ENCODE measurements at regions not wholly inside any gene's neighbourhood (a gene's known extent, or its start where the extent isn't known, plus 50 kb on each side); places are given as distances from the start of the nearest gene placed in this dataset.

- no peak for DNase-seq
These were observed 847.8 kb downstream of the SI start for GRCh38 chr3:164230385-164231094.

- DNase-seq, result no peak
These were observed 854.2 kb downstream of the SI start for GRCh38 chr3:164224126-164224525.

GRCh38 chr3:164222197-164222596, 856.1 kb downstream of the SI start:
- DNase-seq, result no peak

- DNase-seq, result no peak
These were observed 857.0 kb downstream of the SI start for GRCh38 chr3:164221297-164221696.

- DNase-seq, result no peak
These were observed 868.9 kb downstream of the SI start for GRCh38 chr3:164209363-164209762.

GRCh38 chr3:164208821-164209220, 869.5 kb downstream of the SI start:
- no peak for DNase-seq

GRCh38 chr3:164208048-164208447, 870.2 kb downstream of the SI start:
- DNase-seq, result no peak

GRCh38 chr3:164200053-164200823, 878.1 kb downstream of the SI start:
- no peak for DNase-seq

GRCh38 chr3:164196477-164196876, 881.8 kb downstream of the SI start:
- no peak for DNase-seq

- no peak for DNase-seq
These were observed 883.5 kb downstream of the SI start for GRCh38 chr3:164194842-164195241.

GRCh38 chr3:164192974-164193373, 885.3 kb downstream of the SI start:
- no peak for DNase-seq

GRCh38 chr3:164190566-164190965, 887.7 kb downstream of the SI start:
- DNase-seq, result no peak

- no peak for DNase-seq
These were observed 892.2 kb downstream of the SI start for GRCh38 chr3:164186095-164186494.

- DNase-seq, result no peak
These were observed 899.1 kb downstream of the SI start for GRCh38 chr3:164179110-164179774.

GRCh38 chr3:164174059-164174458, 904.2 kb downstream of the SI start:
- no peak for DNase-seq

GRCh38 chr3:164155400-164155799, 922.9 kb downstream of the SI start:
- DNase-seq, result no peak

- no peak for DNase-seq
These were observed 933.5 kb downstream of the SI start for GRCh38 chr3:164144824-164145223.

- no peak for DNase-seq
These were observed 945.4 kb downstream of the SI start for GRCh38 chr3:164132878-164133277.

- DNase-seq, result no peak
These were observed 964.6 kb downstream of the SI start for GRCh38 chr3:164113371-164114332.

- no peak for DNase-seq
These were observed 981.9 kb downstream of the SI start for GRCh38 chr3:164096352-164096751.

GRCh38 chr3:164095949-164096348, 982.3 kb downstream of the SI start:
- DNase-seq, result no peak

- DNase-seq, result no peak
These were observed 983.0 kb downstream of the SI start for GRCh38 chr3:164095279-164095678.

- DNase-seq, result no peak
These were observed 983.8 kb downstream of the SI start for GRCh38 chr3:164094546-164094945.
